Ectodermal cell (in vitro differentiated cells): ENCODE measurements at regions not wholly inside any gene's neighbourhood (a gene's known extent, or its start where the extent isn't known, plus 50 kb on each side); places are given as distances from the start of the nearest gene placed in this dataset.

Experiments used
- H3K27ac ChIP-seq: 2 replicates; pipeline ENCODE4 v1.7.0; 2013; ENCODE audit warnings: mild to moderate bottlenecking, low read depth, low read length; ENCODE audit not compliant: insufficient read depth, poor library complexity, severe bottlenecking
- H3K27me3 ChIP-seq: 2 replicates; pipeline ENCODE4 v1.7.0; 2013; ENCODE audit warnings: mild to moderate bottlenecking, low read length; ENCODE audit not compliant: insufficient read depth, control insufficient read depth, poor library complexity, severe bottlenecking
- H3K36me3 ChIP-seq: one replicate; pipeline ENCODE4 v1.7.0; 2013; ENCODE audit warnings: low read length; ENCODE audit not compliant: control insufficient read depth, insufficient read depth
- H3K4me1 ChIP-seq: one replicate; pipeline ENCODE4 v1.7.0; 2013; ENCODE audit warnings: low read length; ENCODE audit not compliant: control insufficient read depth, insufficient read depth
- H3K4me3 ChIP-seq: 2 replicates; pipeline ENCODE4 v1.7.0; 2013; ENCODE audit warnings: low read depth, low read length, control low read depth; ENCODE audit not compliant: insufficient read depth
- H3K9me3 ChIP-seq: 2 replicates; pipeline ENCODE4 v1.7.0; 2013; ENCODE audit warnings: mild to moderate bottlenecking, low read length, moderate library complexity; ENCODE audit not compliant: control insufficient read depth
- WGBS, 2 experiments: methylation state at CpG; one replicate each; pipeline ENCODE4 v1.1.7; 2013; ENCODE audit warnings: missing lambda C conversion rate in 2 of 2; 5-methylcytosine and 5-hydroxymethylcytosine counted together

DNA sequence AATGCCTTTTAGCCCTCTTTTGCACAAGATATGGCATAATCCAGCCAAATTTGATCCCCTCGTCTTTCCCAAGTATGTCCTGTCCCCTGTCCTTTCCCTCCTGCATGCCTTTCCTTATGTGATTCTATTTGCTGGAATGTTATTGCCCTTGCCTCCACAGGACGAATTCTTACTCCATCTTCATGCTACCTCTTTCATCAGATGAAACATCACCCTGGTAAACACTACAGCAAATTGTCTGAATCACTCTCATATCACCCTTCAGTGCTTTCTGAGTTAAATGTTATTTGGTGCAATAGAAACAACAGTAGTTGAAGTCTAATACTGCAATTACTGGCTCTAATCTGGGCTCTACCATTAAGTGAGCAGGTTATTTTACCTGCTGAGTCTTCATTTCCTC lies 52.2 kb upstream of the FAT1 start:
- H3K27me3 ChIP-seq = no peaks in the 10 kb centered on the region
- 85 to 96% methylated on average over 2 of the region's 2 CpGs for WGBS, 2 experiments
- H3K4me1 ChIP-seq = no peaks in the 10 kb centered on the region
- no peak overlapping the region for H3K4me3 ChIP-seq
- no peaks in the 10 kb centered on the region for H3K36me3 ChIP-seq
- H3K27ac ChIP-seq = no peak overlapping the region
- H3K9me3 ChIP-seq = no peaks in the 10 kb centered on the region

DNA sequence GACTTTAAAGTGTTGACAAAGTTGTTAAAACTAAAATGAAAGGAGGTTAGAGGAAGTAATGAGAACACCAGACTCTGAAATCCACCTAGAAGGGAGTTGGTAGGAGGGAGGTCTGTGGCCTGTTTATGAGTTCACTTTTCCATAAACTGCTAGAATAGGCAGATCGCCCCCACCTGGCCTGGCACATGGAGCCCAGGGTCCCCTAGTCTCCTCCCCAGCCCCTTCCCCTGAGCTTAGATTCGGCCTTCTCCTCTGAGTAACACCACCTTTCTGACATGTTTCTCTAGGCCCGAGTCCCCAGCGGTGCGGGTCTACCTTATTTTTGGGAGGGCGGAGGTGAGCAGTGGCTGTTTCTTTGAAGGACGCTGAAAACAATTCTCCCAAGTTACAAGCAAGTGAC lies 54.5 kb upstream of the FAT1 start:
- H3K27ac ChIP-seq = no peak overlapping the region
- no peak overlapping the region for H3K4me3 ChIP-seq
- H3K4me1 ChIP-seq = no peaks in the 10 kb centered on the region
- 94 to 97% methylated on average over 7 of the region's 7 CpGs for WGBS, 2 experiments
- no peaks in the 10 kb centered on the region for H3K9me3 ChIP-seq
- H3K27me3 ChIP-seq = no peaks in the 10 kb centered on the region
- H3K36me3 ChIP-seq = no peaks in the 10 kb centered on the region

DNA sequence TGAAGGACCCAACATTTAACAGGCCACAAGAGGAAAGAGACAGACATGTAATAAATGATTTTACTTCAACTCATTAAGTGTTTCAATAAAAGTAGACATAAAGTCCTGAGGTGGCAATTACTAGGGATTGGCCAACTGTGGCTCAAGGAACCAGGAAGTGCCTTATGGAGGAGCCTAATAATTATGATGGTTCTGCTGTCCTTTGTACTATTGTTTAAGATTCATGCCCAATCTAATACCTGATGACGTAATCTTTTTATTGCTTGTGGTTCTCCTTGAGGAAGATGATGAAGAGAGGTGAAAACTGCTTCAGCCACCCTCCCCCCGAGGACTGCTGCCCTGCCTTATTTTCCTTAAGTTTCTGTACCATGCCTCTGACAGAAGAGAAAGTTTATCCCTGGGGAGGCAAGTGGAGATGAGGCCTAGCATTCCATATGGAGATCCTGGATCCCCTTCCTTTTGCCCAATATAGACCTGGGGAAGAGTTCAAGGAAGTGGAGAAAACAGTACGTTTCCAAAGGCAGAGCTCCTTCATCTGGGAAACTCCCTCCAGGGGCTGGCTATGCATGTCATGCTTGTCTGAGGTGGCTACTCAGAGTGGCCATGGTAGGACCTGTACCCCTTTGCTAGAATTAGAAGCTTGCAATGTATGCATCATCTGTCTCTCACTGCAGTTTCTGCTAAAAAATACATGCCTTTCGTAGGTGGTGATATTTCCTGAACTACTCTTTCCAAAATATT lies 56.8 kb upstream of the FAT1 start:
- Histone ChIP-seq H3K27me3 (no peaks in the 10 kb centered on the region), H3K4me3 (no peak overlapping the region), H3K4me1 (no peaks in the 10 kb centered on the region), H3K9me3 (no peaks in the 10 kb centered on the region), H3K36me3 (no peaks in the 10 kb centered on the region), H3K27ac (no peak overlapping the region)
- 63 to 80% methylated on average over 2 to 3 of the region's 4 CpGs for whole genome bisulfite sequencing, 2 experiments

DNA sequence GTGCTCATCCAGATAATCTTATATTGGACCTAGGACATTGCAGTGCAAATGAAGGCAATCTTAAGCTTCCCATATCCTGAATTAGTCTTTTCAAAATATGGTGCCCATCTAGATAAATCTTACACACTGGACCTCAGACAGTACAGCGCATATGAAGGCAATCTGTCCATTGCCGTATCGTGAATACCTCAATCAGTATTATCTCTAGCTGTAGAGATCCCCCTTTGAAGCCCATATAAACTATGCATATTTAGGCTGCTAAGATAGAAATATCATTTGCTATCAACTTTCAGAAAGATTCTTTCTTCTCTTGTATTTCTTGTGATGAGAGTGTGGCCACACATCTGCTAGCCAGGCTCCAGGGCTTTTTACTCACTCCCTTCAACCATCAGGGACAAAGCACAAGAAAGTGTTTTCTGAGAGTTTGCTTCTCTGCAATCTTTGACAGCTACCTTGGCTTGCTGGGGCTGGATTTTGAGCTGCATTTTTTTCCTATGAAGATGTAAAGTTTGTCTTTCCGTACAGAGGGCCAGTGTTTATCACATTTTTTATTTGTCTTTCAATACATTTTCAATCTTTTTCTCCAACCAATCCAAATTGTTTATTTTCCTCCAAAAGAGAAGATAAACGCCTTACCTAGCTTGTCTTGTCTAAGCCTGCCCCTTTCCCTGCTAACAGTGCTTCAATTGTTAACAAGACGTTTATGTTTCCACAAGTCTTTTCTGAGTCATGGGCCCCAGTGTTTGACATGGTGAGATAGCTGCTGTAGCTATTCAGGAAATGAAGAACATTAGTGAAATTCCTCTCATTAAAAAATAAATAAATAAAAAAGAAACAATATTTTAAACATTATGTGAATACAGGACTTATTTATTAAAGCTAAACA lies 57.6 kb upstream of the FAT1 start:
- no peaks in the 10 kb centered on the region for H3K9me3 ChIP-seq
- 88 to 91% methylated on average over 6 of the region's 6 CpGs for WGBS, 2 experiments
- H3K4me3 ChIP-seq = no peak overlapping the region
- no peaks in the 10 kb centered on the region for H3K27me3 ChIP-seq
- no peak overlapping the region for H3K27ac ChIP-seq
- no peaks in the 10 kb centered on the region for H3K4me1 ChIP-seq
- no peaks in the 10 kb centered on the region for H3K36me3 ChIP-seq

DNA sequence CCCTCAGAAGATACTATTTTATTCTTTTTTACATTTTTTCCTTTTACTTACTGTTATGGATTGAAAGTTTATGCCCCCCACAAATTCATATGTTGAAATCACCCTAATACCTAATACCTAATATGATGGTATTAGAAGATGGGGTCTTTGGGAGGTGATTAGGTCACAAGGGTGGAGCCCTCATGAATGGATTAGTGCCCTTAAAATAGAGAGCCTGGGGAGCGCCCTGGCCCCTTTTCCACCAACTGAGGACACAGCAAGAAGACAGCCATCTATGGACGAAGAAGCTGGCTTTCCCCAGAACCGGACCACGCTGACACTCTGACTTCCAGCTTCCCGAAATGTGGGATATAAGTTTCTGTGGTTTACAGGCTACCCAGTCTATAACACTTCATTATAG lies 58.6 kb upstream of the FAT1 start:
- H3K4me3 ChIP-seq = no peak overlapping the region
- H3K27ac ChIP-seq = no peak overlapping the region
- H3K36me3 ChIP-seq = no peaks in the 10 kb centered on the region
- H3K27me3 ChIP-seq = no peaks in the 10 kb centered on the region
- 77 to 79% methylated on average over 5 of the region's 5 CpGs for WGBS, 2 experiments
- H3K9me3 ChIP-seq = no peaks in the 10 kb centered on the region
- H3K4me1 ChIP-seq = no peaks in the 10 kb centered on the region

DNA sequence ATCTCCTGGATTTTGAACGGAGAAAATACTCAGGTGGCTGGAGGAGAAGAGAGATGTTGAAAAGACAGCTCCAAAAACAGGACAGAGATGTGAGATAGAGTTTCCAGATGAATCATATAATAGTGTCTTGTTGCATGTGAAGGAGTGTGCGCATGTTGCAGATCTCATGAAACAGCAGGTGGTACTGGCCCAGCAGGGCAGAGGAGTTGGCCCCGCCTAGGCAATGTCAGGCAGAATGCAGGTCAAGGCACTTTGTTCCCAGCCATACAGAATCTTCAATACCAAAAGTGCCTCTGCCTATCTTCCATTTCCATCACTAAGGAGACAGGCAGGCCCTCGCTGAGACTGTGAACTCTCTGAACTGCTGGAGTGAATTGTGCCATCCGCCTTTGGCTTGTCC lies 63.9 kb upstream of the FAT1 start:
- H3K27ac ChIP-seq = no peak overlapping the region
- H3K9me3 ChIP-seq = no peaks in the 10 kb centered on the region
- H3K27me3 ChIP-seq = no peaks in the 10 kb centered on the region
- no peaks in the 10 kb centered on the region for H3K36me3 ChIP-seq
- WGBS, 2 experiments = 66 to 70% methylated on average over 5 of the region's 5 CpGs
- peaks cover 7% of the 10 kb centered on the region for H3K4me1 ChIP-seq
- no peak overlapping the region for H3K4me3 ChIP-seq

DNA sequence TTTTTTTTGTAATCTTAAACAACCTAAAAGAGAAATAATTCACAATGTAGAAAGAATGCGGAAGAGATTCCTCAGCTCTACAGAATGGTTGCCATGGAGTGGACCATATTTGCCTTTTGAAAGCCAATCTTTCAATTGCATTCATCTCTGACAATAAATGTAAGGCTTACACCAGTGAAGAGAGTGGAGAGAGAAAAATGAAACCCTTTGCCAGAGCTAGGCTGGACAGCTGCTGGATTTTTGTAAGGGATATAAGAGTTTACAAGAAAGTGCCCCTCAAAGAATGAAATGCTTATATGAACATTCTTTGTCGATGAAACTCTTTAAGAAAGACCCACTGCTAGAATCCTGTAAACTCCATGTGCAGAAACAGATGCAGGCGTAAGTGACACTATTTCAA lies 66.0 kb upstream of the FAT1 start:
- Histone ChIP-seq H3K27ac (no peak overlapping the region), H3K36me3 (no peaks in the 10 kb centered on the region), H3K27me3 (no peaks in the 10 kb centered on the region), H3K9me3 (no peaks in the 10 kb centered on the region), H3K4me1 (peaks cover 7% of the 10 kb centered on the region), H3K4me3 (no peak overlapping the region)
- WGBS, 2 experiments = 90 to 95% methylated on average over 3 of the region's 3 CpGs

DNA sequence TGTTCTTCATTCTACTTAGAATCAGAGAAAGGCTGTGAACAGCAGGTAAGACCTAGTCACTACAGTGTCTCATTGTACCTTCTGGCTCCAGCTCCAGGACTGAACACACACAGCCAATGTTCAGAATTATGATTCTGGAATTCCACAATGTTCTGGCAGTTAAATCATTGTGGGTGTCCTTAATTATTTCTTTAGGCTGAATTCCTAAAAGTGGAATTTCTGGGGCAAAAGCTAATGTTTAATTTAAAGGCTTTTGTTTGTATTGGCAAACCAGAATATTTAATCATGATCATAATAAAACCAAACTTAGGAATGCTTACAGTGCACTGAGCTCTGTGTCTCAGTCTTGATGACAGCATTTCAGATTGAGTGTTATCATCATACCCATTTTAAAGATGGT lies 67.0 kb upstream of the FAT1 start:
- H3K9me3 ChIP-seq = no peaks in the 10 kb centered on the region
- no peak overlapping the region for H3K27ac ChIP-seq
- no peaks in the 10 kb centered on the region for H3K27me3 ChIP-seq

DNA sequence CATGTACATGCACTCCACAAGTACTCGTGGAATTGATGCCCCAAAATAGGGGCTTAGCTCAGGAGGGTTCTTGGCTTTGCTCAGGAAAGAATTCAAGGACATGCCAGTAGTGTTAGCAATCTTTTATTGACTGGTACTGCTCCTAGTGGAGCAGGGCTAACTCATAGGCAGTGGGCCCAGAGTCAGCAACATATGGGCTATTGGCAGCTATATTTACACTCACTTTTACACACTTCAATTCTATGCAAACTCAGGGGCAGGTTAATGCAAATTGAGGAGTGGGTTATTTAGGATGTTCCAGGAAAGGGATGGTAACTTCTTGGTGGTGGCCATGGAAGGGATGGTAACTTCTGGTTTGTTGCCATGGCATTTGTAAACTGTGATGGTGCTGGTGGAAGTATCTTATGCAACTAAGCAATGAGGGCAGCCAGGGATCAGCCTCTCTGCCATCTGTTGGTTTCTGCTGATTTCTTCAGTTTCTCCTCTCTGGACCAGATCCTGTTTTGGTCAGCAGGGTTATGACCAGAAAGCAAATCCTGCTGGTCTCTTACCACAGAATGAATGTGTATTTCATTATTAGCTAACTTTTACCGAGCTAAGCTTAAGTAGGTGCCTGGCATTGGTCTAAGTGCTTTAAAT lies 69.2 kb upstream of the FAT1 start:
- H3K27ac ChIP-seq = no peak overlapping the region
- peaks cover 7% of the 10 kb centered on the region for H3K4me1 ChIP-seq
- H3K9me3 ChIP-seq = no peaks in the 10 kb centered on the region
- H3K4me3 ChIP-seq = no peak overlapping the region
- WGBS, 2 experiments = 95 to 96% methylated on average over 2 of the region's 2 CpGs
- H3K36me3 ChIP-seq = no peaks in the 10 kb centered on the region
- no peaks in the 10 kb centered on the region for H3K27me3 ChIP-seq

More for the DNA sequence above, 67.0 kb upstream of the FAT1 start:
- Histone ChIP-seq H3K36me3 (no peaks in the 10 kb centered on the region), H3K4me3 (no peak overlapping the region), H3K4me1 (peaks cover 7% of the 10 kb centered on the region)

DNA sequence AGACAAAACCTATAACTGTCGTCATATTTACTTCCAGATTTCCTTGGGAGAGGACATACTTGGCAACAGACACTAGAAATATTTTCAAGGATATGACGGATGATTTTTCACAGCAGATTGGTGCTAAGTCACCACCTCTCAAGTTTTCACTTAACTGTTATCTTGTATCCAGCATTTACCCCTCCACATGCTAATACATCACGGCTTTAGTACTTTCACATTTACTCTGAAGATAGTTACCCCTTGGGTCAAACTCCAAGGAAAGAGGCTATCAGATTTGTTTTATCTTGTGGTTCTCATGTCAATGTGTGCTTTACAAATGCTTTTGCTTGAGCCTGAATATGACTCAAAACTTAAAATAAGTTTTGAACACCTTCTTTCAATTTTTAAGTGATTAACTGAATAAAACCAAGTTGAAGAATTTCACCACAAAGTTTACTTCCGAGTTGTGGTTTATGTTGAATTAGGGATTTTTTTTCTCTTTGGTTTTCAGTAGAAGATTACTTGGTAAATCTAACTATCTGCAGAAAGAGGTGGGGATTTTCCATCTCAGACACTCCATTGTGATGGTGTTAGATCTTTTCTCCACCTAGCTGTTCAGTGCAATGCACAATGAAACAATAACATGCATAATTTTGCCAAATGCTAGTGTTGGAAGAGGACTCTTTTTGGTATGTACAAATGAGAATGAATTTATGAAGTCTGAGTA lies 75.4 kb upstream of the FAT1 start:
- Histone ChIP-seq H3K9me3 (no peaks in the 10 kb centered on the region), H3K4me3 (no peak overlapping the region), H3K36me3 (no peaks in the 10 kb centered on the region), H3K27me3 (no peaks in the 10 kb centered on the region), H3K27ac (no peak overlapping the region), H3K4me1 (no peaks in the 10 kb centered on the region)
- 89 to 92% methylated on average over 4 of the region's 4 CpGs for WGBS, 2 experiments
